ENCODE measurements at regions not wholly inside any gene's neighbourhood (a gene's known extent, or its start where the extent isn't known, plus 50 kb on each side); places are given as distances from the start of the nearest gene placed in this dataset.

GRCh38 chr7:153473185-153473584 is 579.0 kb upstream of the DPP6 start:
- DNase-seq (ENCODE audit: low read depth): no peak
- TF ChIP-seq CTCF (conservative IDR thresholded peaks at IDR 0.05; ENCODE audit: low read depth, low read length): no peak
- no peak overlapping the region for H3K4me3 ChIP-seq (ENCODE audit: low read depth, low read length)

- no peak for TF ChIP-seq CTCF (conservative IDR thresholded peaks at IDR 0.05; ENCODE audit: low read depth, low read length)
- no peak for DNase-seq (ENCODE audit: low read depth)
Measured at GRCh38 chr7:153475239-153475638, 577.0 kb upstream of the DPP6 start.

GRCh38 chr7:153476166-153476565 is 576.0 kb upstream of the DPP6 start:
- no peak for DNase-seq (ENCODE audit: low read depth)
- no peak for TF ChIP-seq CTCF (conservative IDR thresholded peaks at IDR 0.05; ENCODE audit: low read depth, low read length)
- no peak overlapping the region for H3K4me3 ChIP-seq (ENCODE audit: low read depth, low read length)

More at GRCh38 chr7:153475239-153475638, 577.0 kb upstream of the DPP6 start:
- H3K4me3 ChIP-seq (ENCODE audit: low read depth, low read length): no peak overlapping the region

- no peak for DNase-seq (ENCODE audit: low read depth)
- TF ChIP-seq CTCF (conservative IDR thresholded peaks at IDR 0.05; ENCODE audit: low read depth, low read length): no peak
- no peak overlapping the region for H3K4me3 ChIP-seq (ENCODE audit: low read depth, low read length)
Measured at GRCh38 chr7:153496257-153496656, 555.9 kb upstream of the DPP6 start.

- H3K4me3 ChIP-seq (ENCODE audit: low read depth, low read length): no peak overlapping the region
- no peak for TF ChIP-seq CTCF (conservative IDR thresholded peaks at IDR 0.05; ENCODE audit: low read depth, low read length)
- no peak for DNase-seq (ENCODE audit: low read depth)
Measured at GRCh38 chr7:153503093-153503492, 549.1 kb upstream of the DPP6 start.

GRCh38 chr7:153504288-153505075 is 547.7 kb upstream of the DPP6 start:
- no peak for DNase-seq (ENCODE audit: low read depth)
- no peak for TF ChIP-seq CTCF (conservative IDR thresholded peaks at IDR 0.05; ENCODE audit: low read depth, low read length)
- no peak overlapping the region for H3K4me3 ChIP-seq (ENCODE audit: low read depth, low read length)

- DNase-seq (ENCODE audit: low read depth): no peak
- no peak overlapping the region for H3K4me3 ChIP-seq (ENCODE audit: low read depth, low read length)
- no peak for TF ChIP-seq CTCF (conservative IDR thresholded peaks at IDR 0.05; ENCODE audit: low read depth, low read length)
Measured at GRCh38 chr7:153507885-153508284, 544.3 kb upstream of the DPP6 start.
